PC-3 (cell line): ENCODE measurements at regions not wholly inside any gene's neighbourhood (a gene's known extent, or its start where the extent isn't known, plus 50 kb on each side); places are given as distances from the start of the nearest gene placed in this dataset.

Experiments used
- CTCF ChIP-seq: fragments of 300-600 bp; sonication (generic); conservative IDR thresholded peaks from 2 replicates; pipeline ENCODE4 v1.5.1; 2017; ENCODE audit warnings: antibody characterized with exemption, low read depth, mild to moderate bottlenecking, low read length
- EZH2 ChIP-seq: fragments of 300-600 bp; sonication (generic); IDR thresholded peaks from one replicate; pipeline ENCODE4 v1.6.1; 2017; ENCODE audit warnings: antibody characterized with exemption, mild to moderate bottlenecking, low read length; ENCODE audit not compliant: unreplicated experiment

GRCh38 chr2:160911258-160911657 is 249.0 kb upstream of the TANK start:
- TF ChIP-seq CTCF, result no peak
- no peak for TF ChIP-seq EZH2
